NB4 (cell line): ENCODE measurements at regions not wholly inside any gene's neighbourhood (a gene's known extent, or its start where the extent isn't known, plus 50 kb on each side); places are given as distances from the start of the nearest gene placed in this dataset.

ENCODE experiments used
- POLR2A ChIP-seq: IDR thresholded peaks from 2 replicates; pipeline ENCODE4 v1.6.1; 2011; ENCODE audit warnings: mild to moderate bottlenecking; ENCODE audit not compliant: insufficient read length; ENCODE audit errors: extremely low read depth
- TF ChIP-seq, protein P1 (sequence below): IDR thresholded peaks from one replicate; pipeline ENCODE4 v1.5.1; 2012; ENCODE audit warnings: low read depth, low read length

- TF ChIP-seq, protein P1, sequence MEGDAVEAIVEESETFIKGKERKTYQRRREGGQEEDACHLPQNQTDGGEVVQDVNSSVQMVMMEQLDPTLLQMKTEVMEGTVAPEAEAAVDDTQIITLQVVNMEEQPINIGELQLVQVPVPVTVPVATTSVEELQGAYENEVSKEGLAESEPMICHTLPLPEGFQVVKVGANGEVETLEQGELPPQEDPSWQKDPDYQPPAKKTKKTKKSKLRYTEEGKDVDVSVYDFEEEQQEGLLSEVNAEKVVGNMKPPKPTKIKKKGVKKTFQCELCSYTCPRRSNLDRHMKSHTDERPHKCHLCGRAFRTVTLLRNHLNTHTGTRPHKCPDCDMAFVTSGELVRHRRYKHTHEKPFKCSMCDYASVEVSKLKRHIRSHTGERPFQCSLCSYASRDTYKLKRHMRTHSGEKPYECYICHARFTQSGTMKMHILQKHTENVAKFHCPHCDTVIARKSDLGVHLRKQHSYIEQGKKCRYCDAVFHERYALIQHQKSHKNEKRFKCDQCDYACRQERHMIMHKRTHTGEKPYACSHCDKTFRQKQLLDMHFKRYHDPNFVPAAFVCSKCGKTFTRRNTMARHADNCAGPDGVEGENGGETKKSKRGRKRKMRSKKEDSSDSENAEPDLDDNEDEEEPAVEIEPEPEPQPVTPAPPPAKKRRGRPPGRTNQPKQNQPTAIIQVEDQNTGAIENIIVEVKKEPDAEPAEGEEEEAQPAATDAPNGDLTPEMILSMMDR, result no peak
- no peak for TF ChIP-seq POLR2A
Observed at GRCh38 chr13:80273718-80274117, 67.2 kb downstream of the SPRY2 start.
